IMR-90 (cell line): ENCODE measurements at regions not wholly inside any gene's neighbourhood (a gene's known extent, or its start where the extent isn't known, plus 50 kb on each side); places are given as distances from the start of the nearest gene placed in this dataset.

Experiments used
- ATAC-seq: fragments of 200-7000 bp; cut with Tn5 transposase; 2 replicates; pipeline ENCODE4 v1.9.1; 2020; ENCODE audit warnings: low read depth, mild to moderate bottlenecking, moderate library complexity
- BruUV-seq: library from RNA; stranded (reverse); fragments of 400-500 nt; replicated peaks from 2 replicates; lab custom pipeline; 2021; lab: Mats Ljungman, UMichigan
- CTCF ChIA-PET: fragments of 300-600 bp; formaldehyde crosslinking; extraction: SDS; loops from one replicate; lab custom pipeline; 2021; ENCODE audit warnings: antibody characterized with exemption; lab: Yijun Ruan, JAX
- POLR2A ChIA-PET: fragments of 300-600 bp; sonication (Branson Sonifier 250); formaldehyde crosslinking; loops from one replicate; lab custom pipeline; 2022; ENCODE audit warnings: antibody characterized with exemption; ENCODE audit not compliant: unreplicated experiment; lab: Charles Lee
- DNase-seq: peaks from one replicate; pipeline ENCODE4 v3.0.0; 2013
- H2AFZ ChIP-seq: replicated peaks from 2 replicates; pipeline ENCODE3; 2013; ENCODE audit warnings: low read length, mild to moderate bottlenecking; ENCODE audit not compliant: poor library complexity
- H2AK5ac ChIP-seq: 2 replicates; pipeline ENCODE4 v1.6.1; 2013; ENCODE audit warnings: low read depth, low read length, inconsistent platforms
- H2AK9ac ChIP-seq: replicated peaks from 2 replicates; pipeline ENCODE3; 2013; ENCODE audit warnings: mild to moderate bottlenecking, low read depth, low read length, moderate library complexity; ENCODE audit not compliant: poor library complexity
- H2BK120ac ChIP-seq: 2 replicates; pipeline ENCODE4 v1.6.1; 2013; ENCODE audit warnings: low read depth, low read length, inconsistent platforms
- H2BK15ac ChIP-seq: 3 replicates; pipeline ENCODE4 v1.6.1; 2013; ENCODE audit warnings: low read depth, low read length, inconsistent platforms
- H2BK20ac ChIP-seq: 2 replicates; pipeline ENCODE4 v1.6.1; 2013; ENCODE audit warnings: low read depth, mild to moderate bottlenecking, inconsistent platforms, low read length, moderate library complexity
- H2BK5ac ChIP-seq: 2 replicates; pipeline ENCODE4 v1.6.1; 2013; ENCODE audit warnings: mild to moderate bottlenecking, low read depth, low read length, inconsistent platforms; ENCODE audit not compliant: poor library complexity, severe bottlenecking
- H3K14ac ChIP-seq: replicated peaks from 2 replicates; pipeline ENCODE4 v1.6.1; 2013; ENCODE audit warnings: low read depth, low read length, inconsistent platforms
- H3K18ac ChIP-seq: 2 replicates; pipeline ENCODE4 v1.6.1; 2013; ENCODE audit warnings: low read depth, low read length, control low read depth
- H3K23ac ChIP-seq: 2 replicates; pipeline ENCODE4 v1.6.1; 2013; ENCODE audit warnings: low read depth, low read length, inconsistent platforms
- H3K27ac ChIP-seq: 2 replicates; pipeline ENCODE4 v1.5.1; 2013; ENCODE audit warnings: mild to moderate bottlenecking, control low read depth, low read length; ENCODE audit not compliant: insufficient read depth
- H3K27me3 ChIP-seq: 2 replicates; pipeline ENCODE4 v1.6.1; 2013; ENCODE audit warnings: low read length; ENCODE audit not compliant: control insufficient read depth, insufficient read depth
- H3K36me3 ChIP-seq: 2 replicates; pipeline ENCODE4 v1.6.1; 2013; ENCODE audit warnings: low read length, mixed read lengths; ENCODE audit not compliant: control insufficient read depth, insufficient read depth
- H3K4ac ChIP-seq: 2 replicates; pipeline ENCODE4 v1.6.1; 2013; ENCODE audit warnings: low read depth, low read length, inconsistent platforms
- H3K4me1 ChIP-seq: 2 replicates; pipeline ENCODE4 v1.6.1; 2013; ENCODE audit warnings: low read length, mixed read lengths; ENCODE audit not compliant: control insufficient read depth, insufficient read depth
- H3K4me2 ChIP-seq: 2 replicates; pipeline ENCODE4 v1.6.1; 2013; ENCODE audit warnings: low read depth, mild to moderate bottlenecking, control low read depth, low read length, moderate library complexity
- H3K4me3 ChIP-seq: 2 replicates; pipeline ENCODE4 v1.5.1; 2013; ENCODE audit warnings: low read depth, mild to moderate bottlenecking, control low read depth, low read length, moderate library complexity; ENCODE audit not compliant: insufficient read depth
- H3K56ac ChIP-seq: 2 replicates; pipeline ENCODE4 v1.6.1; 2013; ENCODE audit warnings: low read length, inconsistent platforms; ENCODE audit not compliant: insufficient read depth; ENCODE audit errors: extremely low read depth
- H3K79me1 ChIP-seq, 2 experiments: 2 replicates each; pipeline ENCODE4 v1.6.1; 2013; ENCODE audit warnings: low read length in 2 of 2, inconsistent platforms in 1 of 2, low read depth in 1 of 2
- H3K9ac ChIP-seq: 2 replicates; pipeline ENCODE4 v1.6.1; 2013; ENCODE audit warnings: low read depth, low read length, control low read depth
- H3K9me1 ChIP-seq: 2 replicates; pipeline ENCODE4 v1.6.1; 2013; ENCODE audit warnings: low read length, inconsistent platforms; ENCODE audit not compliant: insufficient read depth
- H3K9me3 ChIP-seq: 2 replicates; pipeline ENCODE4 v1.6.1; 2013; ENCODE audit warnings: low read length; ENCODE audit not compliant: control insufficient read depth, insufficient read depth
- H4K20me1 ChIP-seq: 2 replicates; pipeline ENCODE4 v1.6.1; 2013; ENCODE audit warnings: low read length, inconsistent platforms; ENCODE audit not compliant: insufficient read depth
- H4K5ac ChIP-seq: 2 replicates; pipeline ENCODE4 v1.6.1; 2013; ENCODE audit warnings: mild to moderate bottlenecking, low read depth, low read length, control low read depth
- H4K8ac ChIP-seq, 2 experiments: 2 replicates each; pipeline ENCODE4 v1.6.1; 2013; ENCODE audit warnings: low read depth in 2 of 2, low read length in 2 of 2, control low read depth in 1 of 2, inconsistent platforms in 1 of 2
- H4K91ac ChIP-seq: 2 replicates; pipeline ENCODE4 v1.6.1; 2013; ENCODE audit warnings: low read depth, low read length, inconsistent platforms; ENCODE audit not compliant: insufficient read depth
- FOS ChIP-seq: fragments of 150-350 bp; IDR thresholded peaks from 2 replicates; pipeline ENCODE4 v1.6.1; 2016; ENCODE audit warnings: low read depth, low read length
- MAZ ChIP-seq: IDR thresholded peaks from 2 replicates; pipeline ENCODE4 v1.6.1; 2012; ENCODE audit warnings: low read depth, mild to moderate bottlenecking, low read length, improper control_type of control experiment, moderate library complexity, borderline replicate concordance
- NFE2L2 ChIP-seq: fragments of 150-350 bp; IDR thresholded peaks from 2 replicates; pipeline ENCODE4 v1.6.1; 2016; ENCODE audit warnings: low read depth, mild to moderate bottlenecking, low read length
- POLR2A ChIP-seq: IDR thresholded peaks from 2 replicates; pipeline ENCODE4 v1.6.1; 2012; ENCODE audit warnings: mild to moderate bottlenecking, low read depth, low read length
- RCOR1 ChIP-seq: IDR thresholded peaks from 2 replicates; pipeline ENCODE4 v1.6.1; 2012; ENCODE audit warnings: mild to moderate bottlenecking, low read length, improper control_type of control experiment; ENCODE audit not compliant: insufficient replicate concordance
- WGBS, 2 experiments: methylation state at CpG; one replicate each; pipeline versions ENCODE4 v1.1.5 to v1.1.7; 2013; ENCODE audit warnings: missing lambda C conversion rate in 2 of 2; ENCODE audit not compliant: insufficient read length in 1 of 2; ENCODE audit errors: extremely low coverage in 2 of 2; 5-methylcytosine and 5-hydroxymethylcytosine counted together
- dilution Hi-C: fragments of 300-500 bp; cut with HindIII; formaldehyde crosslinking; loops from one replicate; pipeline ENCODE4 v1.14.3; 2018; ENCODE audit warnings: low sequenced_read_pairs; ENCODE audit not compliant: unreplicated experiment
- in situ Hi-C: fragments of 300-500 bp; cut with MboI; formaldehyde crosslinking; loops from 3 replicates; pipeline ENCODE4 v1.14.3; 2019; ENCODE audit warnings: low sequenced_read_pairs, inconsistent platforms, mixed read lengths
- intact Hi-C: fragments of 100-400 bp; cut with micrococcal nuclease; formaldehyde crosslinking; loops from 2 replicates; pipeline ENCODE4 v1.10.0; 2022

GRCh38 chr4:89587364-89587763 lies 249.6 kb downstream of the SNCA start:
- CTCF ChIA-PET: no interaction called here
- POLR2A ChIA-PET: no interaction called here
- dilution Hi-C loops: no loop called here

More at GRCh38 chr4:89587364-89587763, 249.6 kb downstream of the SNCA start:
- H3K23ac ChIP-seq: no peak overlapping the region
- H3K36me3 ChIP-seq: no peaks in the 10 kb centered on the region
- H3K18ac ChIP-seq: no peak overlapping the region
- H3K9me1 ChIP-seq: no peaks in the 10 kb centered on the region
- WGBS, 2 experiments: no CpG with 5 or more reads among the region's 2 CpGs
- no peak overlapping the region for H2AK9ac ChIP-seq
- H3K9me3 ChIP-seq: no peaks in the 10 kb centered on the region
- no peak overlapping the region for H2BK15ac ChIP-seq
- in situ Hi-C loops: no loop called here
- intact Hi-C loops: loop anchor here (1.0 kb wide), 1 partner anchor 314 kb away; no protein-coding TSS in a partner anchor
- H4K8ac ChIP-seq: no peak overlapping the region
- H2BK120ac ChIP-seq: no peak overlapping the region
- H4K20me1 ChIP-seq: no peaks in the 10 kb centered on the region
- H3K79me1 ChIP-seq: no peaks in the 10 kb centered on the region
- no peaks in the 10 kb centered on the region for H3K27me3 ChIP-seq
- no TSS peak for BruUV-seq
- no peak overlapping the region for H2BK20ac ChIP-seq
- no peak overlapping the region for H2BK5ac ChIP-seq
- no peak overlapping the region for H2AK5ac ChIP-seq
- TF ChIP-seq RCOR1 (no peak), NFE2L2 (no peak), MAZ (no peak), POLR2A (no peak), FOS (no peak)
- no peak overlapping the region for H3K9ac ChIP-seq
- H3K4me2 ChIP-seq: no peak overlapping the region
- H4K5ac ChIP-seq: no peak overlapping the region
- ATAC-seq: no peak
- H3K4ac ChIP-seq: no peak overlapping the region
- no peak overlapping the region for H4K91ac ChIP-seq
- no peak overlapping the region for H3K14ac ChIP-seq
- no peak overlapping the region for H2AFZ ChIP-seq
- H3K4me1 ChIP-seq: no peaks in the 10 kb centered on the region
- no peak overlapping the region for H3K4me3 ChIP-seq
- H3K56ac ChIP-seq: no peak overlapping the region
- H3K27ac ChIP-seq: no peak overlapping the region
- DNase-seq: no peak
